HEK293 (cell line): ENCODE measurements at regions not wholly inside any gene's neighbourhood (a gene's known extent, or its start where the extent isn't known, plus 50 kb on each side); places are given as distances from the start of the nearest gene placed in this dataset.

Experiments
- CTCF ChIP-seq: fragments of 450-650 bp; formaldehyde crosslinking; IDR thresholded peaks from 2 replicates; pipeline ENCODE4 v1.5.1; 2016; ENCODE audit warnings: missing biosample characterization, missing genetic modification characterization
- PRDM6 ChIP-seq: fragments of 450-650 bp; formaldehyde crosslinking; IDR thresholded peaks from 2 replicates; pipeline ENCODE4 v1.5.1; 2017; ENCODE audit warnings: missing biosample characterization, missing genetic modification characterization
- ZNF18 ChIP-seq: fragments of 450-650 bp; formaldehyde crosslinking; IDR thresholded peaks from 2 replicates; pipeline ENCODE4 v1.5.1; 2016; ENCODE audit warnings: missing biosample characterization, missing genetic modification characterization
- ZNF449 ChIP-seq: fragments of 450-650 bp; formaldehyde crosslinking; IDR thresholded peaks from 2 replicates; pipeline ENCODE4 v1.5.1; 2017; ENCODE audit warnings: missing biosample characterization, mild to moderate bottlenecking, missing genetic modification characterization, moderate library complexity
- ZNF549 ChIP-seq: fragments of 450-650 bp; IDR thresholded peaks from 2 replicates; pipeline ENCODE4 v1.5.1; 2018; ENCODE audit warnings: missing biosample characterization, missing genetic modification characterization, mild to moderate bottlenecking, inconsistent platforms, moderate library complexity

GRCh38 chr17:83147280-83147679 is 67.9 kb downstream of the METRNL start:
- no peak for TF ChIP-seq ZNF549 (tag by site-specific recombination)
- no peak for TF ChIP-seq CTCF (tag by site-specific recombination)
- no peak for TF ChIP-seq ZNF18
- TF ChIP-seq PRDM6 (tag by site-specific recombination): no peak
- TF ChIP-seq ZNF449: no peak
